ENCODE measurements at regions not wholly inside any gene's neighbourhood (a gene's known extent, or its start where the extent isn't known, plus 50 kb on each side); places are given as distances from the start of the nearest gene placed in this dataset.
"Not testable (repeated sequence)": the region's sequence is repeated elsewhere in the genome, so short reads cannot be mapped to it uniquely, and the experiment has no call there.

DNA sequence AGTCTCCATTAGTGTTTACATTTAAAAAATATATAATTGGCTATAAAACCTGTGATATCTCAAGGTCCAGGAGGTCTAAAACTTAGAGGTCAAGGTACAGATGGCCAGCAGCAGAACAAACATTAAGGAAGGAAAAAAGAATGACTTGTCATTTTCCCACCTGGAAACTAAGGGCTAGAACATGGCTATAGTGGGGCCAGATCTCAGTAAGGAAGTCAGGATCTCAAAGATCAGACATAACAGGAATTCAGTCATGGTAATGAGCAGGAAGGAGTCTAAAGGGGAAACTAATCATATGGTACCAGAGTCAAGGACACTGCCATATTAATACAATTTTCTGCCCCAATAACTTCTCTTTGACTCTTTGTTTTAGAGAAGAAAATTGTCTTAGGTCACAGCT is 1018.8 kb downstream of the PLA2G4A start:
- no peak for DNase-seq

DNA sequence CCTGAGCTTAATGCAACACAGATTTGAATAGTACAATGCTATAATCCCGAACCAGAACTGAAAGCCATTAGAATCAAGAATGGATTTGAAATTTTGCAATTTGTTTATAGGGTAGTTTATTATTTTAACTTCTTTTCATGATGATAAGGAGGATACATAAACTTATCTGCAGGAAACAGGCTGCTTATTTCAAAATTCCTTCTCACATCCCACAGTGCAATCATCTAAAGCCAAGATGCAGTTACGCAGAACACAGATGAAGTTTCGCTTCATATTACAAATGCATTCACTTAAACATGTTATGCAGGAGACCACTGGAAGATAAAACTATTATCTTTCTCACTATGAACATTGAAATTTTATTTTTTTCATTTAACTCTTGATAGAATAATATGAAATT is 1019.6 kb downstream of the PLA2G4A start:
- DNase-seq = no peak

- not testable (repeated sequence) for DNase-seq
Measured at GRCh38 chr1:187850146-187850545, 1021.4 kb downstream of the PLA2G4A start.

DNA sequence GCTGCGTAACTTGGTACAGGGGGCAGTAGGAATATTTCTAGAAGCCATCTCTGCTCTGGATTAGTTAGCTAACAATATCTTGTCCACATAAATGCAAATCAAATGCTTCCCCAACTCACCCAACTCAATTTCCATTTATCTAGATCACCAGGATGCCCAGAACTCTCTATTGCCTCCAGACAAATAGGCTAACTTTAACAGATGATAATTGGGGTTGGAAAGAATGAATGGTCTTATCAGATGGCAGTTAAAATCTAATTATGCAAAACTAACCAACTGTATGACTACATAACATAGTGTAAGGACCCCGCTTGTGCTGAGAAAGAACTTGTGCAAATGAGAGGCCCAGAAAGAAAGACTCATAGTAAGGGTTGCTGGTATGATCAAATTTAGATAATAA is 1024.8 kb downstream of the PLA2G4A start:
- DNase-seq = no peak

DNA sequence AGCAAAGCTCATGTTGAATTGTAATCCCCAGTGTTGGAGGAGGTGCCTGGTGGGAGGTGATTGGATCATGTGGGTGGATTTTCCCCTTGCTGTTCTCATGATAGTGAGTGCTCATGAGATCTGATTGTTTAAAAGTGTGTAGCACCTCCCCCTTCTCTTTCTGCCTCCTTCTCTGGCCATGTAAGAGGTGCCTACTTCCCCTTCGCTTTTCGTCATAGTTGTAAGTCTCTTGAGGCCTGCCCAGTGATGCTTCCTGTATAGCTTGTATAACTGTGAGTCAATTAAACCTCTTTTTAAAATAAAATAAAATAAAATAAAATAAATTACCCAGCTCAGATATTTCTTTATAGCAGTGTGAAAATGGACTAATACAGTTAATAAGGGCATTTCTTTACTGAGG is 1025.7 kb downstream of the PLA2G4A start:
- peak; percentile 17 for DNase-seq

- DNase-seq = no peak
Measured at GRCh38 chr1:187862506-187862905, 1033.8 kb downstream of the PLA2G4A start.

DNA sequence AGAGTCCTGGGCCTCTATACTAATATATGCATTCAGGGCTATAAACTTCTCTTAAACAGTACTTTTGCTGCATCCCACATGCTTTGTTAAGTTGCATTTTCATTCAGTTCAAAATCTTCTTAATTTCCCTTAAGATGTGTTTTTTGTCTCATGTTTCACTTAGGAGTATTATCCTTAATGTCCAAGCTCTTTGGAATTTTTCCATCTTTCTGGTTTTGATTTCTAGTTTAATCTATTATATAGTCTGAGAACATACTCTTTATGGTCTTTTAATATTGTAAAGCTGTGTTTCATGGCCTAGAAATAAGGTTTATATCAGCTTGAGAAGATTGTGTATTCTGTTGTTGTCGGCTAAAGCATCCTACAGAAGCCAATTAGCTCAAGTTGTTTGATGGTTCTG is 1041.8 kb downstream of the PLA2G4A start:
- DNase-seq = no peak

GRCh38 chr1:187871177-187871845 is 1042.6 kb downstream of the PLA2G4A start:
- peak; percentile 98 for DNase-seq

DNA sequence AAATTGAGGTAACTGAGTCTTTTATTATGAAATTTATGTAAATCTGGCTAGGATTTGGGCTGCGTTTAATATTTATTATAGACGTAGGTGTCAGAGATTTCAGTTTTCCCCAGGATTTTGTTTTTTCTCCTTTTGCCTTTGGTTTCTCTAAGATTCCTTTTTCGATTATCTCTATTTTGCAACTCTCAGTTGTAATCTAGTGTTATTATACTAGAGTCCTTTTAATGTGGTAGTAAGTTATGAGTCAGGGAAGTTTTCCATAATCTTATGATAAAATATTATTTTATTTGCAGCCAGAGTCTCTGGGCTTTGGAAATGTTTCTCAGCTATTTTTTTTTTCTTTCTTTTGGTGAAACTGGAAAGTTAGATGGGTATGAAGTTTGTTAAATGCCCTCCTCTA is 1043.8 kb downstream of the PLA2G4A start:
- DNase-seq = no peak

DNA sequence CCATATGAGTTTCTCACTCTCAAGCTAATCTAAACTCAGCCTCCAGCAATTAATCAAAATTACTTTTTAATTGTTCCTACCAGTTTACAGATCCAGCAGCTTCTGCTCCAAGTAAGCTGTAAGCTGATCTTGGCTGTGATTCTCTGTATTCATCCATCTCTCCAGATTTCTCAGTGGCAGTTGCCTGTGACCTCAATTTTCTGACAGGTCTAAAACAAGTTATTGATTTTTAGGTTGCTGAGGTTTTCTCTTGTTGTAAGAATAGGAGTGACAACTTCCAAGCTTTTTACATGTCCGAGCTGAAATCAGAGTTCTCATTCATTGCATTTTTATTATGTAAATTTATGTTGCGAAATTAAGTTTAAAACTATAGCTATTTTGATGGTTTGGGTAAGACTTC is 1044.4 kb downstream of the PLA2G4A start:
- peak; percentile 90 for DNase-seq

DNA sequence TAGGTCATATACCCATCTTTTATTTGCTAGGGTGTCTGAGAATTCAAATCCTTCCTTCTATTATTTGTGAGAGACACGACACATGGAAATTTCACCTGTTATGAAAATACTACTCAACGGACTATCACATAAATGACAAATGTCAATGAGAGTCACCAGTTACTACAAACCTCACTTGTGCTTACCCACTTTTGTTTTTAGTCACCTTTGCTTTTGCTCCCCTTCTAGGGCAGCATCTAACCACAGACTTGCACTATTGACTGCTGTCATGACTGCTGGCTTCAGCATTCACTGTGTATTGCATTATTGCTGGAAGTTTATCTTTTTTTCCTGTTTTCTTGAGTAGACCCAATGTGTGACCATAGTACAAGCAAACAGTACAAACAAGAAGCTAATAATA is 1048.0 kb downstream of the PLA2G4A start:
- DNase-seq = no peak

DNA sequence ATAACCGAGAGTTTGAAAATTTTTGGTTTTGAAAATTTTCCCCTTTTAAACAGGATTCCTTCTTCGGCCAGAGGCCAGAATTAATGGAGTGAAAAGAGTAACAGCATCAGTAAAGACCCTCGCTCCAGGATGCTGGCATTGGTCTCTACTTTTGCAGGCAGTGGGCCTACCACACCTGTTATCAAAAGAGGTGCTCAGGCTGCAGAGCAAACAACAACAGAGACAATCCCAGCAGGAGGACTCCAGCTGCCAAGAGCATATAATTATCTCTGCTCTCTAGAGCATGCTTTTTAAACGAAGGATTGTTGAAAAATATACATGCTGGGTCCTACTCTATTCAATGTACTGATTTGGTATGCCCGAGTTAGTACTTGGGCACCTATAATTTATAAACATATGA is 1048.5 kb downstream of the PLA2G4A start:
- peak; percentile 26 for DNase-seq

- no peak for DNase-seq
Measured at GRCh38 chr1:187878883-187879282, 1050.1 kb downstream of the PLA2G4A start.

GRCh38 chr1:187883356-187883755 is 1054.6 kb downstream of the PLA2G4A start:
- DNase-seq = peak; percentile 28

DNA sequence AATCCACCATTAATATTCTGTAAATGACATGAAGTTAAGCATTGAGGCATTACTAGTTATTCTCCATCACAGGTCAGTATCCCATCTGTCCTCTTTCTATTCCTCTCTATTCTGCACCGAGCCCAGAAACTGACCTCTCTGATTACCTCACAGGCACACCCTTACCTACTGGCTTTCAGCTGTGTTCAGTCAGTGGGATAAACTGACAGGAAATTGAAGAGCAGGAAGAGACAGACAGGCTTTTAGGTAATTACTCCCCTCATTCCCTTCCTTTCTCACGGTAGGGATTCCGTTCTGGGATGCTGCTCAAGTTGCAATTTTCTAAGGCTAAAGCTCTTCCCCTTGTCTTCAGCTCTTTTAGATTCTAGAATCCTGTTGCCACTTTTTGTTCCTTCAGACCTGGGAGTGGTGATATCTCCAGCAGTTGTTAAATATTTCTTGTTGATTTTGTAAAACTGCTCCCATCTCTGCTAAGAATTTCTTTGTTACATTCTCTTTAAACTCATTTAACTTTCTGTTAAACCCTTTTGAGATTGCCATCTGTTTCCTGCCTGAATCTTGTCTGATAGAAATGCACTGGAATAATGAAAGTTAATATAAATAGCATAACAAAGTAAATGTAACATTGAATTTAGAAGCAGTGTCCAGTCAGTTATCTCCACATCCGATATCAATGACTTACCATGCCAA is 1063.4 kb downstream of the PLA2G4A start:
- DNase-seq = peak; percentile 14

DNA sequence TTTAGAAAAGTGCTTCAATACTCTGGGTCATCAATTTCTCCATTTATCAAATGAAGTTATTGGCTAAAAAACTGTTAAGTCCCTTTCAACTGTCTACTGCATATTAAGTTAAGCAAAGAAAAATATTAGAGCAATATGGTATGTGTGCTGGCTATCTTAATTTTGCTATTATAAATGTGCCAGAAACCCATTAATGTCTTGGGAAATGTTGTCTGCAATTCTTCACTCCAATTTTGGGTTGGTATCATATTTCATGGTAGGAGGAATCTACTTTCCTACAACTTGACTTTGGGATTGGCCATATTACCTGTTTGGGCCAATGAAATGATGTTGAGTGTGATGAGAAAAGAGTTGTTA is 1063.9 kb downstream of the PLA2G4A start:
- no peak for DNase-seq

DNA sequence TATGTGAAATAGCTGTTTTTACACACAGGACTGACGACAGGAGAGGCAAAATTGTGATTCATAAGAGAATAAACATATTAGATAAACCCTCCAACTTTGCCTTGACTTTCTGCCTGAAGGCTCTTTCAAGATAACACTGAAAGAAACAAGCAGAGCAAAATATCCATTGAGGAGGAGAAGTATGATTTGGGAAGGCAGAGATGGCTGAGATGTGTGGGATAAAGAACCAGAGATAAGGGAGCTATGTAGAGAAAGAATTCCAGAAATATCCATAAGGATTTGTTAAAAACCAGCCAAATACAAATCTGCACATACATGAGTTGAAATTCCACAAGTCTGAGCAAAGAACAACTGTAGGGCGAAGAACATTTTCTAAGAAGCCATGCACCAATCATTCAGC is 1064.7 kb downstream of the PLA2G4A start:
- DNase-seq = no peak

DNA sequence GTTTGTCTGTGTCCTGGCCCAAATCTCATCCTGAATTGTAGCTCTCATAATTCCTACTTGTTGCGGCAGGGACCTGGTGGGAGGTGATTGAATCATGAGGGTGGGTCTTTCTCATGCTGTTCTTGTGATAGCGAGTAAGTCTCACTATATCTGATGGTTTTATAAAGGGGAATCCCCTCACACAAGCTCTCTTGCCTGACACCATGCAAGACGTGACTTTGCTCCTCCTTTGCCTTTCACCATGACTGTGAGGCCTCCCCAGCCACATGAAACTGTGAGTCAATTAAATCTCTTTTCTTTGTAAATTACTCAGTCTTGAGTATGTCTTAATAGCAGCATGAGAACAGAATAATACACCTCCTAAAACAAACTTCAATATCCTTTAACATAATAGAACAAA is 1065.6 kb downstream of the PLA2G4A start:
- DNase-seq = no peak

DNA sequence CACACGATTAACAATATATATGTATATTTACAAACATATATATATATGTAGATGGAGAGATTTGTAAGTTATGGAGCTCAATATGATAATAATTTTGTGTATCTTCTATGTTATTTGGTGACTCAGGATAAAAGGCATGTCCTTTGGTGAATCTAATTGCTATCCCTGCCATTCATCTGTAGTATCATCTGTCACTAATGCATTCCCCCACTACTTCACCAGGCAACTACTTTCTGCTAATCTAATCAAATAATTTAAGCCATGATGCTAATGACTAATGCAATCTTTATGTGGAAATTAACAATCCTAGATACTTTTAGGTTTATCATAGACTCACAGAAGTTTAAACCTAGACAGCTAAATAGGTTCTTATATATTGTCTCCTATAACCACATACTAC is 1074.5 kb downstream of the PLA2G4A start:
- DNase-seq = peak; percentile 78

DNA sequence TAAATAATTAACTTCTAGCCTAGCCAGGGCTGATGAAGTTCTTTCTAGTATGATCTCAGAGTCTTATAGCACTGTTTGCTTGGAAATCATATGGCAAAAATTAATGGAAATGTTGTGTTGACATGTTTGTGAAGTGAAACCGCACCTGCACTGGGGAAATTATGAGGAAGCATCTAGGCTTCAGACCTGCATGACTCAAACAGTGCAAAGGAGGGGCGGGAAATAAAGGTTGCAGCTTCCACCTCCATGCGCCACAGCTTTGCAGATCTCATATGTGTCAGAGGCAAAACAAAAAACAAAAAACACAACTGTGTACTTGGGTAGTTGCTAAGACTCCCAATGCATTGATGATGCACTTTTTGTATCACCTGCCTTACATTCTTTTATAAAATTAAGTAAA is 1080.6 kb downstream of the PLA2G4A start:
- no peak for DNase-seq

- no peak for DNase-seq
Measured at GRCh38 chr1:187911820-187912219, 1083.1 kb downstream of the PLA2G4A start.

DNA sequence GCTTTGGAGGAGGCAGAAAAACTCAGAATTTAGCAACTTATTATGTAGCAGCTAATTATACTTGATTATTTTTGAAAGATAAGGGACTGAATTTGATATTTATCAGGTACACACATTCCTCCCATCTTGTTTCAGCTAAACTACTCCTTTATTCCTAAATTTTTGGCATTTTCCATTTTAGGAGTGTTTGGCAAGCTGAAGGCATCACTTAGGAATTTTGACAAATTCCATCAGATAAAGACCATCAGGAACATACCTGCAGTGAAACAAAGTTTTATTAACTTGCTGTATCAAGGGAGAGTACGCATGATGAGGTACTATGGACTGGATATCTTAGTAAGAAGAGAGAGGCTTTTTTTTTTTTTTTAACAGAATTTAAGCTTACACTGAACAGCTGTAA is 1092.2 kb downstream of the PLA2G4A start:
- no peak for DNase-seq

GRCh38 chr1:187921426-187921825 is 1092.7 kb downstream of the PLA2G4A start:
- no peak for DNase-seq

DNA sequence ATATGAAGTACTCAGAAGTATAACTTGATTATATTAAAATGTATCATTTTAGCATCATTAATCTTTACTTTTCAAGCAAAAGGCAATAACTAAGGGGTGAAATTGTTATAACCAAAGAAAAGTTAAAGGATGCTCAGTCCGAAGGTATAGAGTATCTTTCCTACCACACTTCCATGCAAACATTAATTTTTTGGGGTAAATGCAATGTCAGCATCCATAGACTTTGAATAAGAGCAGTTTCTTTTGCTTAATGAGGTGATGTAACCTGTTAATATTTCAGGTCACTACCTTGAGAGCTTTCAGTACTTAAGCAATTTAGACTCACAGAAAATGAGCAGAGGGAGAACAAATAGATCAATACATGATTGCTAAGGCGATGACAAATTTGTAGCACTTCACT is 1093.5 kb downstream of the PLA2G4A start:
- DNase-seq = no peak

DNA sequence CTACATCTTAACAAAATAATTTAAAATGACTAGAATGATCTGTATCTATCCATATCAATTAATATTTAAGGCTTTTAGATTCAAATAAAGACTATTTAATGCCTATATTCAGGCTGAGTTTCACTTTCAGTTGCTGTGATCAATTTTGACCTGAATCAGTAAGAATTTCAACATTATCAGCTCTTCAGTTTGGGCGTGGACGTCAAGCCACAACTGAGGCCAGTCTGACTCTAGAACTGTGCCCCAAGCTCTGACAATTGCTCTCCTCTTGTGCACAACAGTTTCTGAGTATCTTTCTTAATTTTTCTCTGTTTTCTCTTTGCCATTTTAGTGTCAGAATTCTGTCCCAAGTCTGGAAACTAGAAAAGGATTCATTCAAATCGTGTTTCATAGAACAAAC is 1095.5 kb downstream of the PLA2G4A start:
- no peak for DNase-seq

All from NCI-H82 (cell line).